ENCODE measurements at regions not wholly inside any gene's neighbourhood (a gene's known extent, or its start where the extent isn't known, plus 50 kb on each side); places are given as distances from the start of the nearest gene placed in this dataset.
"Not testable (repeated sequence)": the region's sequence is repeated elsewhere in the genome, so short reads cannot be mapped to it uniquely, and the experiment has no call there.

DNA sequence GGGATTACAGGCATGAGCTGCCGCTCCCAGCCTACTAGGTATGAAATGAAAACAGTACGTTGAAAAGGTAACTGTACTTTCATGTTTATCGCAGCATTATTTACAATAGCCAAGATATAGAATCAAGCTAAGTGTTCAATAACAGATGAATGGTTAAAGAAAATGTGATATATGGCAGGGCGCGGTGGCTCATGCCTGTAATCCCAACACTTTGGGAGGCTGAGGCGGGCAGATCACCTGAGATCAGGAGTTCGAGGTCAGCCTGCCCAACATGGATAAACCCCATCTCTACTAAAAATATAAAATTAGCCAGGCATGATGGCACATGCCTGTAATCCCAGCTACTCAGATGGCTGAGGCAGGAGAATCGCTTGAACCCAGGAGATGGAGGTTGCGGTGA, 96.3 kb upstream of the UBASH3B start:
- not testable (repeated sequence) for H3K4me1 Mint-ChIP-seq, H3K27ac Mint-ChIP-seq, H3K9me3 Mint-ChIP-seq, H3K4me3 Mint-ChIP-seq, ATAC-seq, DNase-seq
- peaks cover 27% of the 10 kb centered on the region for H3K27me3 Mint-ChIP-seq

DNA sequence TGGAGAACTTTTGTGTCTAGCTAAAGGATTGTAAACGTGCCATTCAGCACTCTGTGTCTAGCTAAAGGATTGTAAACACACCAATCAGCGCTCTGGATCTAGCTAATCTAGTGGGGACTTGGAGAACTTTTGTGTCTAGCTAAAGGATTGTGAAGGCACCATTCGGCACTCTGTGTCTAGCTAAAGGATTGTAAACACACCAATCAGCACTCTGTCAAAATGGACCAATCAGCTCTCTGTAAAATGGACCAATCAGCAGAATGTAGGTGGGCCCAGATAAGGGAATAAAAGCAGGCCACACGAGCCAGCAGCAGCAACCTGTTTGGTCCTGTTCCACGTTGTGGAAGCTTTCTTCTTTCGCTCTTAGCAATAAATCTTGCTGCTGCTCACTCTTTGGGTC, 98.4 kb upstream of the UBASH3B start:
- H3K9me3 Mint-ChIP-seq, H3K27me3 Mint-ChIP-seq, ATAC-seq, H3K4me3 Mint-ChIP-seq, H3K4me1 Mint-ChIP-seq, DNase-seq, H3K27ac Mint-ChIP-seq: not testable (repeated sequence)

DNA sequence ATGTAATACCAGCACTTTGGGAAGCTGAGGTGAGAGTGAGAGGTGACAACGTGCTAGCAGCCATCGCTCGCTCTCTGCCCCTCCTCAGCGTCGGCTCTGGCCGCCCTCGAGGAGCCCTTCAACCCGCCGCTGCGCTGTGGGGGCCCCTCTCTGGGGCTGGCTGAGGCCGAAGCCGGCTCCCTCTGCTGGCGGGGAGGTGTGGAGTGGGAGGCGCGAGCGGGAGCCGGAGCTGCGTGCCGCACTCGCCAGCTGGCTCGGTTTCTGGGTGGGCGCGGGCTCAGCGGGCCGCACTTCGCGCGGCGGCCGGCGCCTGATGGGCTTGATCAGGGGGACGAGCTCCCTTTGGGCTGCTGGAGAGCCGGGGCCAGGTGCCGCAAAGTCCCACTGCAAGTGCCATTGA, 98.9 kb upstream of the UBASH3B start:
- H3K4me1 Mint-ChIP-seq = no peaks in the 10 kb centered on the region
- DNase-seq = peak; percentile 17 to 19
- H3K27ac Mint-ChIP-seq = no peak overlapping the region
- no peaks in the 10 kb centered on the region for H3K9me3 Mint-ChIP-seq
- peaks cover 8% of the 10 kb centered on the region for H3K27me3 Mint-ChIP-seq
- H3K4me3 Mint-ChIP-seq = no peak overlapping the region
- ATAC-seq = peak; percentile 59

DNA sequence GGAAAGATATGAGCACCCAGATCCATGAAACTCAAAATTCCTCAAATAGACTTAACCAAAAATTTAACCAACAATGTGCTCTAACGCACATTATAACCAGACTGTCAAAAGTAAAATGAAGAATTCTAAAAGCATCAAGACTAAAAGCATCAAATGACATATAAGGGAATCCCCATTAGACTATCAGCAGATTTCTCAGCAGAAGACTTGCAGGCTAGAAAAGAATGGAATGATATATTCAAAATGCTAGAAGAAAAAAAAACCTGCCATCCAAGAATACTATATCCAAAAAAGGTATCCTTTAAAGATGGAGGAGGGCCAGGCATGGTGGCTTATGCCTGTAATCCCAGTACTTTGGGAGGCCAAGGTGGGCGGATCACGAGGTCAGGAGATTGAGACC, 117.5 kb upstream of the UBASH3B start:
- Mint-ChIP-seq H3K9me3 (peaks cover 9 to 52% of the 10 kb centered on the region in 2 donors), H3K4me3 (no peak overlapping the region), H3K27ac (no peak overlapping the region), H3K4me1 (no peaks in the 10 kb centered on the region), H3K27me3 (no peaks in the 10 kb centered on the region)
- DNase-seq (no peak), ATAC-seq (no peak)

DNA sequence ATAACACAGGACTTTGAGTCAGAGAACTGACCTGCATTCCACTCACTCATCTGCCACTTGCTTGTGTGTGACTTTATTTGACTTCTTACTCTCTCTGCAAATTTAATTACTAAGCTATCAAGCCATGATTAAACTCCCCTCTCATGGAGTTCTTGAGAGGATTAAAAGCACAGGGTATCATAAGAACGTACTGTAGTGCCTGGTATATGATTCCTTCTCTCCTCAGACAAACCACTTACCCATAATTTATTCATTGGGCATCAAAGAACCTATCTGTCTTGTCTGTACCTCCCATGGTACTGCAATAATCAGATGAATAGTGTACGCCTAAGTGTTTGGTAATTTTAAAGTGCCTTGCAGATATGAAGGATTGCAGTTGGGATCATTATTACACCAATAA, 130.6 kb upstream of the UBASH3B start:
- no peak overlapping the region for H3K27ac Mint-ChIP-seq
- no peak for ATAC-seq
- peaks cover 40% of the 10 kb centered on the region for H3K27me3 Mint-ChIP-seq
- no peak overlapping the region for H3K4me3 Mint-ChIP-seq
- H3K9me3 Mint-ChIP-seq = no peaks in the 10 kb centered on the region
- no peaks in the 10 kb centered on the region for H3K4me1 Mint-ChIP-seq
- no peak for DNase-seq

DNA sequence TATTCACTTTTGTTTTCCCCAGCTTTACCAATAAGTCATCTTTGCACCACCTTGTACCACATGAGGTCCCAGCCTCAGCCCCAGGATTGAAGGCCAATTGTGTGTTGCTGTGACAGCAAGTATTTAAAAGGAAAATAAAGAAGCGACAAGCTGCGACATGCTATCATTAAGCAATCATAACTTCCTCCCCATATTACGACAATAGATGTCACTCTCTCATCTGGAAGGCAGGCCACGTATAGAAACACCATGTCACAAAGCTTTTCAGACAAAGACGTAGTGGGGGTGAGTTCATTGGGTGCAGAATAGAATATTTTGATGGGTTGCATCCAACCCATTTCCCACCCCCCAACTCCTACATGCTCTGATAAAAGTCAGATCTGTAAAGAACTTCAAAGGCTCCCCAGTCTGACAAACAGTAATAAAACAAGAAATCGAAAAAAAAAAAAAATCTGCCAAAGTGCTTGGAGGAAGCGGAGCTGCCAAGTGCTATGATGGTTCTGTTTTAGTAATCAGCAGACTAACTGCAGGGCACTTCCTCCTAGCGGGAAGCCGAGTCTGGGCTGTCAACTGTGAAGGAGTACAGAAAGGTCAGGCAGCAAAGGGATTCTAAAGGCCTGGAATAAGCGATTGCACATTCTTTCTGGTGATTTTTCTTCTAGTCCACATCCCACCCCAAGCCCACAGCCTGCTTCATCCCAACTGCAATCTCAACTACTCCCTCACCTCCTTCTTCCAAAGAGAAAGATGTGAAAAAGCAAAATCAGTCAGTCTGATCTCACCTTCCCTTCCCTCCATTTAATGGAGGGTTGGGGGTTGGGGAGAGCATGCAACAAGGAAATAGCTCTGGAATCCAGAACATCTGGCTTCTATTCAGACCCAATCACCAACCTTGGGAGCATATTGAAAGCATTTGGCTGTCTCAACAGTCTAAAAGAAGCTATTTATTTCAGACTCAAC, 131.4 kb upstream of the UBASH3B start:
- DNase-seq (no peak), ATAC-seq (no peak)
- H3K9me3 Mint-ChIP-seq = no peaks in the 10 kb centered on the region
- no peak overlapping the region for H3K27ac Mint-ChIP-seq
- H3K4me1 Mint-ChIP-seq = no peaks in the 10 kb centered on the region
- H3K4me3 Mint-ChIP-seq = no peak overlapping the region
- peaks cover 38% of the 10 kb centered on the region for H3K27me3 Mint-ChIP-seq

DNA sequence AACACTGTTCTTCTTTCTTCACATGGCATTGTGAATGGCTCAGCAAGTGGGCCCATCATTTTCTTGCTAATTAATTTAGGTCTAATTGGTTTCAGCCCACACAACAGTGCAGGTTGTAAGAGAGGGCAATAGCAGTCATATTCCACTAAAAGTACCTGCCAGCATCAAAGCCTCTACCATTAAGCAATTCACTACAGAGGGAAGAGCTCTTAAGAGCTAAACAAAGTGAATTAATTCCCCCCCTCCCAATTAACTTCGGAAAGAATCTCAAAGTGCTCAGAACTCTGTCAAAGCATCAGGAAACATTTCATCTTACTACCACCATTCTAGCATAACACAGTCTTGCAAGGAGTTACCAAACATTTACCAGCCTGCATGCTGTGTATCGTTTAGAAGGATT, 133.9 kb upstream of the UBASH3B start:
- Mint-ChIP-seq H3K9me3 (no peaks in the 10 kb centered on the region), H3K27ac (no peak overlapping the region), H3K4me3 (no peak overlapping the region), H3K4me1 (no peaks in the 10 kb centered on the region), H3K27me3 (peaks cover 15% of the 10 kb centered on the region)
- ATAC-seq (no peak), DNase-seq (no peak)

DNA sequence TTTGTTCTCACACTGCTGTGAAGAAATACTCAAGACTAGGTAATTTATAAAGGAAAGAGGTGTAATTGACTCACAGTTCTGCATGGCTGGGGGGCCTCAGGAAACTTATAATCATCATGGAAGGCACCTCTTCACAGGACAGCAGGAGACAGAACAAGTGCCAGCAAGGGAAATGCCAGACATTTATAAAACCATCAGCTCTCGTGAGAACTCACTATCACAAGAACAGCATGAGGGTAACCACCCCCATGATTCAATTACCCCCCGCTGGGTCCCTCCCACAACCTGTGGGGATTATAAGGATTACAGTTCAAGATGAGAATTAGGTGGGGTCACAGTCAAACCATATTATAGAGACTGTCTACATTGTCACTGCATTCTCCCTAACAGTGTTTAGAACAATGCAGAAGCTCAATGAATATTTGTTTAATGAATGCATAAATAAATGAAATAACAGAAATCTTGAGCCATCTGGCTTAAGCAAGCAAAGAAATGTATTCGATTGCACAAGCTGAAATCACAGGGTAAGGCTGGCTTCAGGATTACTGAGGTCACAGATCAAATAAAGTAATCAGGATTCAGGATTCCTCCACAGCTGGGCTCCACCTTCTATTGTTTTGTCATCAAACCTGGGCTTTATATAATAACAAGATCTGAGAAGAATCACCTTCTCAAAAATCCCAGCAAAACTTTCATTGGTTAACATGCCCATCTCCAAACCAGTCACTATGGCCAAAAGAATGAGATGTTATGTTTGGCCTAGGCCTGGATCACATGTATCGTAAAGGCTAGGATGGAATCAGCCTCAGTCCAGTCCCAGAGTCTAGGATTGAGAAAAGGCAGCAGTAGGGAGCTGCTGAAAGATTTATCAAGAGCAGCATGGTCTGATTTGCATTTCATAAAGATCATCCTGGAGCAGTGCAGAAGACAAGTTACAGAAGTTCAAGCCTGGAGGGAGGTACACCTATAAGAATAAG, 137.8 kb upstream of the UBASH3B start:
- Mint-ChIP-seq H3K4me3 (no peak overlapping the region), H3K9me3 (no peaks in the 10 kb centered on the region), H3K27me3 (peaks cover 15% of the 10 kb centered on the region), H3K27ac (no peak overlapping the region), H3K4me1 (no peaks in the 10 kb centered on the region)
- ATAC-seq = no peak
- no peak for DNase-seq

DNA sequence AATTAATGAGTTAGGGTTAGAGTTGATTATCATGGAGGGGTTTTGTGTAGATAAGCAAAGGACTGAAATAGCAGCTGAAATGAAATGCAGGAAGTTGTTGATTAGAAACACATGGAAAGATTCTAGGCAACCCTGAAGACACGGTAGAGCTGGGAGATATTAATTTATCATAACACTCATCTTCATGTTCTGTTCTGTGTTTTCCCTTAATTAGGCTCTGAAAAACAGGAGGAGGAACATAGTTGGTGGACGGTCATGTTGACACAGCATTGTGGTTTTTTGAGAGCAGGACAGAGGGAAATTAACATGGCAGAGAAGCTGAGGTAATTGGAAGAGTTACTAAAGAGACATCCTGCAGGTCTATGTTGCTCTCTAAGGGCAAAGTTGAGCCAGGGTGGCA, 138.8 kb upstream of the UBASH3B start:
- Mint-ChIP-seq H3K27ac (no peak overlapping the region), H3K27me3 (peaks cover 15% of the 10 kb centered on the region), H3K4me1 (no peaks in the 10 kb centered on the region), H3K4me3 (no peak overlapping the region), H3K9me3 (no peaks in the 10 kb centered on the region)
- no peak for ATAC-seq
- no peak for DNase-seq

DNA sequence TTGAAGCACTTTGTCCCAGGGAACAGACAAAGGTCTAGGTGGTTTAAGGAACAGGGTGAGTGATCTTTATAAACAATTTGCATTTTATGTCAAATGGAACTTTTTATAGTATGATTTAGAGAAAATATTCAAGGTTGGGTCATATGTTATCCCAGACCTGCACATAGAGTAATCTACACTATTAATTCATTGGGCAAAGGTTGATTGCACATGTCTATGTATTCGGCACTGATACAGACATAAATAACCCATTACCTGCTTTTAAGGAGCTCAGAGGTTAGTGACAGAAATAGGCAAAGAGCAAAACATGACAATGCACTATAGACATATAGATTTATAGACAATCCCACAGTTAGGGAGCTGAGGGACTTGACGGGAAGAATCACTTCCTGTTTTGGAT, 141.5 kb upstream of the UBASH3B start:
- Mint-ChIP-seq H3K9me3 (no peaks in the 10 kb centered on the region), H3K27ac (no peak overlapping the region), H3K4me1 (no peaks in the 10 kb centered on the region), H3K4me3 (no peak overlapping the region), H3K27me3 (no peaks in the 10 kb centered on the region)
- DNase-seq (no peak), ATAC-seq (no peak)

DNA sequence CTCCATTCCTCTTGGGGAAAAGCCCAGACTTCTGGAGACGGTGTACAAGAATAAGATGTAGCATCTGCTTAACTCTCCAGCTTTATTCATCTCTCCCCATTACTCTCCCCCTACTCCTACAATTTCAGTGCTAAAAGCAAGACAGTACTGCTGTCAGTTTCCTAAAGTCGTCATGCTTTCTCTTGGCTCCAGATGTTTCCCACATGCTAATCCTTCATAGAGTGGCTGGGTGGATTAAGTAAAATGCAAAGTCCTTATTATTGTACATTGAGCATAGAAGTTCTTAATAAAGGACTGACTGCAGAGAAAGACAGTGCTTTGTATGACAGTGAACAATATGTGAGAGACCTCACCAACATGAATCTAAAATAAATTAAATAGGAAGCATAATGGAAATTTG, 142.2 kb upstream of the UBASH3B start:
- Mint-ChIP-seq H3K27ac (no peak overlapping the region), H3K27me3 (no peaks in the 10 kb centered on the region), H3K4me1 (no peaks in the 10 kb centered on the region), H3K4me3 (no peak overlapping the region), H3K9me3 (no peaks in the 10 kb centered on the region)
- ATAC-seq (no peak), DNase-seq (no peak)

DNA sequence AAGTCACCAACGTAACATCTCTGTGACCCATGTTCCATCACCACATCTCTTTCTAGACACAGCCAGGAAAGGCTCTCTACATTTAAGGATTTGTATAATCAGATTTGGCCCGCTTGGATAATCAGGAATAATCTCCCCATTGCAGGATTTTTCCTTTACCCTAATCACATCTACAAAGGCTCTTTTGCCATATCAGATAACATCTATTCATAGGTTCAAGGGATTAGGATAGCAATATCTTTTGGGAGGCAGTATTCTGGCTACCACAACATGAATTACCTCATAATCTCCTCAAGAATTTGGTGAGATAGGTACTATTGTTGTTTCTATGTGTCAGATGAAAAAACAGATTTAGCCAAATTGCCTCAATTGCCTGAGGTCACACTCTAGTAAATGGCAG, 142.8 kb upstream of the UBASH3B start:
- Mint-ChIP-seq H3K27ac (no peak overlapping the region), H3K4me3 (no peak overlapping the region), H3K4me1 (no peaks in the 10 kb centered on the region), H3K9me3 (no peaks in the 10 kb centered on the region), H3K27me3 (peaks cover under 1% of the 10 kb centered on the region)
- ATAC-seq (no peak), DNase-seq (no peak)

DNA sequence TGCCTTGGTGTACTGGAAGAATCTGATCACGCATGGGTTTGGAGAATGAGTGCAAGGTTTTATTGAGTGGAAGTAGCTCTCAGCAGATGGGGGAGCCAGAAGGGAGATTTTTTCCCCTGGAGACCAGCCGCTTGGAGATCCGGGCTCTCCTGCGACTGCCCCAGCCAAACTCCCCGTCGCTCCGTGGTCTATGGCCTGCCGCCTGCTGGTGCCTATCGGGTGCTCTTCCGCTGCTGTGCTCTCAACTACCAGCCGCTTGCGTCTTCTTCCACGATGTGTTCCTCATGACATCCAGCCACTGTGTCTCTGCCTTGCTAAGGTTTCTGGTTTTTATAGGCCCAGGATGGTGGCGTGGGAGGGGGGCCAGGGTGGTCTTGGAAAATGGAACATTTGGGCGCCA, 145.6 kb upstream of the UBASH3B start:
- no peak for DNase-seq

DNA sequence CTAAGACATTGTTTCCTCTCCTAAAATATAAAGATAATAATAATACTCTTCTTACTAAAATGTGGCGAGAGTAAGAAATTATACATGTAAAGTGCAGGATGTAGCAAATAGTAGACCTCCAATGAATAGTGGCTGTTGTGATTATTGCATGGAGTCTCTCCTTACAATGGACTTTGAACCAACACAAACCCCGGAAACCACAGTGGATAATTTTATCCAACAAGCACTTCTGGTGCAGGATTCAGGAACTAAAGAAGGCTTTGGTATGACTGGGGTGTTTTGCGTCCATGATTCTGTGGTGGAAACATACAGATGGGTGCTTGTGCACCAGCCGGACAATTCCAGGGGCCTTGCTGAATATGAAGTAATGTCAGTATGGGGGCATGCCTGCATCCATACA, 146.4 kb upstream of the UBASH3B start:
- DNase-seq (no peak), ATAC-seq (no peak)
- no peaks in the 10 kb centered on the region for H3K9me3 Mint-ChIP-seq
- H3K27ac Mint-ChIP-seq = no peak overlapping the region
- peaks cover 29% of the 10 kb centered on the region for H3K27me3 Mint-ChIP-seq
- H3K4me3 Mint-ChIP-seq = no peak overlapping the region
- H3K4me1 Mint-ChIP-seq = no peaks in the 10 kb centered on the region

More for the DNA sequence above, 145.6 kb upstream of the UBASH3B start:
- Mint-ChIP-seq H3K9me3 (no peaks in the 10 kb centered on the region), H3K4me3 (no peak overlapping the region), H3K27me3 (peaks cover 29% of the 10 kb centered on the region), H3K4me1 (no peaks in the 10 kb centered on the region), H3K27ac (no peak overlapping the region)
- ATAC-seq = no peak

DNA sequence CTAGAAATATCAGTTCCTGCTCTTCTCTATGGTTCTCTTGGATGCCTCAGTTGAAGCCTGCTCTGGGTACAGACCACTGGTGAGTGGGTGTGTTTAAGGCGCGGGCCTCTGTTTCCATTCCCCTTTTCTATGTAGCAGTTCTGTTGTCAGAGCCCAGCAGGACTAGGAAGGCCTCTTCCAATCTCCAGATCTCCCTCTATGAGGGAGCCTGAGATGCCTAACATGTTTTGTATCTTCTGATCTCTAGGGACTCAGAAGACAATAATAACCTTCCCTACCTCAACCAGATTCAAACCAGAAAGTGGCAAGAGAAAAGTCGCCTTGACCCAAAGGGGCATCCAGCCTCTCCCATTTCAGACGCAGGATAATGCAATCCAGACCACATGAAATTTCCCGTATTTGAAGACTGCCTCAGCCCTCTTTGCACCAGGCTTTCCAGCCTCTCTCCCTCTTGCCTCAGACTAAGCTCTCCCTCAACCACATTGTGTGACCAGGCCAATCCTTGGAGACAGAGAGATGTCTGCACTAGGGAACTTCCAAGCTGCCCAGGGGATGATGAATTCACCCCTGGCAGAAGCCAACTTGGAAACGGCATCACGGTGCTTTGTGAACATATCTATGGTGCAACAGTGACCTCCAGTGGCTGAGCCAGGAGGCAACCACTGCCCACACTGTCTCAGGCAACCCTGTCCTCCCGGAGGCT, 150.1 kb upstream of the UBASH3B start:
- DNase-seq (peak; percentile 39 to 54), ATAC-seq (peak; percentile 92)
- H3K4me3 Mint-ChIP-seq = no peak overlapping the region
- no peak overlapping the region for H3K27ac Mint-ChIP-seq
- no peaks in the 10 kb centered on the region for H3K4me1 Mint-ChIP-seq
- no peaks in the 10 kb centered on the region for H3K9me3 Mint-ChIP-seq
- peaks cover 40% of the 10 kb centered on the region for H3K27me3 Mint-ChIP-seq

All from stimulated activated naive CD8-positive, alpha-beta T cell treated with anti-CD3 and anti-CD28 coated beads, Interleukin-15, amount 100 ng/mL, for 72 hours (primary cell).